ENCODE measurements at regions not wholly inside any gene's neighbourhood (a gene's known extent, or its start where the extent isn't known, plus 50 kb on each side); places are given as distances from the start of the nearest gene placed in this dataset.

GRCh38 chr9:88716596-88717290 lies 181.8 kb downstream of the NXNL2 start:
- Mint-ChIP-seq H3K9me3 (no peaks in the 10 kb centered on the region), H3K27ac (no peak overlapping the region), H3K4me3 (no peak overlapping the region), H3K36me3 (ENCODE audit: insufficient read depth) (no peaks in the 10 kb centered on the region), H3K27me3 (peaks cover 20 to 36% of the 10 kb centered on the region in 2 donors), H3K4me1 (ENCODE audit: low read depth in 2 of 2) (no peaks in the 10 kb centered on the region)
- ATAC-seq (replicated peaks) (no peak), DNase-seq (no peak)

- peaks cover 20 to 22% of the 10 kb centered on the region in 2 donors for H3K27me3 Mint-ChIP-seq
- H3K9me3 Mint-ChIP-seq, result no peaks in the 10 kb centered on the region
- ATAC-seq (replicated peaks) (no peak), DNase-seq (no peak)
- no peak overlapping the region for H3K27ac Mint-ChIP-seq
- no peaks in the 10 kb centered on the region for H3K36me3 Mint-ChIP-seq (ENCODE audit: insufficient read depth)
- no peak overlapping the region for H3K4me3 Mint-ChIP-seq
- H3K4me1 Mint-ChIP-seq (ENCODE audit: low read depth in 2 of 2), result no peaks in the 10 kb centered on the region
These were observed 186.0 kb downstream of the NXNL2 start for GRCh38 chr9:88721025-88721424.

- Mint-ChIP-seq H3K36me3 (ENCODE audit: insufficient read depth) (no peaks in the 10 kb centered on the region), H3K27me3 (peaks cover 20 to 22% of the 10 kb centered on the region in 2 donors), H3K4me3 (no peak overlapping the region), H3K27ac (no peak overlapping the region), H3K9me3 (no peaks in the 10 kb centered on the region), H3K4me1 (ENCODE audit: low read depth in 2 of 2) (no peaks in the 10 kb centered on the region)
- ATAC-seq (replicated peaks), result no peak
- no peak for DNase-seq
These were observed 186.7 kb downstream of the NXNL2 start for GRCh38 chr9:88721495-88722279.

- Mint-ChIP-seq H3K36me3 (ENCODE audit: insufficient read depth) (no peaks in the 10 kb centered on the region), H3K4me3 (no peak overlapping the region), H3K9me3 (no peaks in the 10 kb centered on the region), H3K4me1 (ENCODE audit: low read depth in 2 of 2) (no peaks in the 10 kb centered on the region), H3K27ac (no peak overlapping the region), H3K27me3 (peaks cover 17 to 27% of the 10 kb centered on the region in 2 donors)
- DNase-seq (no peak), ATAC-seq (replicated peaks) (no peak)
These were observed 187.8 kb downstream of the NXNL2 start for GRCh38 chr9:88722753-88723152.

- Mint-ChIP-seq H3K27ac (no peak overlapping the region), H3K36me3 (ENCODE audit: insufficient read depth) (no peaks in the 10 kb centered on the region), H3K27me3 (peaks cover 12 to 20% of the 10 kb centered on the region in 2 donors), H3K4me1 (ENCODE audit: low read depth in 2 of 2) (no peaks in the 10 kb centered on the region), H3K9me3 (no peaks in the 10 kb centered on the region), H3K4me3 (no peak overlapping the region)
- DNase-seq, result no peak
- no peak for ATAC-seq (replicated peaks)
These were observed 188.8 kb downstream of the NXNL2 start for GRCh38 chr9:88723751-88724150.

- Mint-ChIP-seq H3K4me1 (ENCODE audit: low read depth in 2 of 2) (no peaks in the 10 kb centered on the region), H3K27me3 (peaks cover 8 to 15% of the 10 kb centered on the region in 2 donors), H3K27ac (no peak overlapping the region), H3K36me3 (ENCODE audit: insufficient read depth) (no peaks in the 10 kb centered on the region), H3K9me3 (no peaks in the 10 kb centered on the region), H3K4me3 (no peak overlapping the region)
- DNase-seq (no peak), ATAC-seq (replicated peaks) (no peak)
These were observed 189.4 kb downstream of the NXNL2 start for GRCh38 chr9:88724331-88724730.

- ATAC-seq (replicated peaks), result no peak
These were observed 190.5 kb downstream of the NXNL2 start for GRCh38 chr9:88725300-88726019.

GRCh38 chr9:88726803-88727202 lies 191.8 kb downstream of the NXNL2 start:
- no peaks in the 10 kb centered on the region for H3K36me3 Mint-ChIP-seq (ENCODE audit: insufficient read depth)
- peaks cover 5 to 6% of the 10 kb centered on the region in 2 donors for H3K27me3 Mint-ChIP-seq
- H3K9me3 Mint-ChIP-seq, result peaks cover 0 to 14% of the 10 kb centered on the region in 2 donors
- H3K27ac Mint-ChIP-seq, result no peak overlapping the region
- no peaks in the 10 kb centered on the region for H3K4me1 Mint-ChIP-seq (ENCODE audit: low read depth in 2 of 2)
- ATAC-seq (replicated peaks) (no peak), DNase-seq (no peak)
- H3K4me3 Mint-ChIP-seq, result no peak overlapping the region

More at GRCh38 chr9:88725300-88726019, 190.5 kb downstream of the NXNL2 start:
- no peak overlapping the region for H3K4me3 Mint-ChIP-seq
- H3K27me3 Mint-ChIP-seq, result peaks cover 0 to 8% of the 10 kb centered on the region in 2 donors
- H3K27ac Mint-ChIP-seq, result no peak overlapping the region
- no peaks in the 10 kb centered on the region for H3K36me3 Mint-ChIP-seq (ENCODE audit: insufficient read depth)
- DNase-seq, result no peak
- no peaks in the 10 kb centered on the region for H3K4me1 Mint-ChIP-seq (ENCODE audit: low read depth in 2 of 2)
- H3K9me3 Mint-ChIP-seq, result peaks cover 0 to 5% of the 10 kb centered on the region in 2 donors

- no peak for DNase-seq
- H3K4me3 Mint-ChIP-seq, result no peak overlapping the region
- H3K27me3 Mint-ChIP-seq, result peaks cover 5 to 6% of the 10 kb centered on the region in 2 donors
- ATAC-seq (replicated peaks), result no peak
- no peak overlapping the region for H3K27ac Mint-ChIP-seq
- no peaks in the 10 kb centered on the region for H3K4me1 Mint-ChIP-seq (ENCODE audit: low read depth in 2 of 2)
- peaks cover 0 to 14% of the 10 kb centered on the region in 2 donors for H3K9me3 Mint-ChIP-seq
- H3K36me3 Mint-ChIP-seq (ENCODE audit: insufficient read depth), result no peaks in the 10 kb centered on the region
These were observed 195.8 kb downstream of the NXNL2 start for GRCh38 chr9:88730780-88731179.

- no peaks in the 10 kb centered on the region for H3K4me1 Mint-ChIP-seq (ENCODE audit: low read depth in 2 of 2)
- H3K4me3 Mint-ChIP-seq, result no peak overlapping the region
- no peak overlapping the region for H3K27ac Mint-ChIP-seq
- no peak for ATAC-seq (replicated peaks)
- H3K9me3 Mint-ChIP-seq, result peaks cover 0 to 14% of the 10 kb centered on the region in 2 donors
- H3K36me3 Mint-ChIP-seq (ENCODE audit: insufficient read depth), result no peaks in the 10 kb centered on the region
- DNase-seq, result no peak
- H3K27me3 Mint-ChIP-seq, result peaks cover 3 to 9% of the 10 kb centered on the region in 2 donors
These were observed 197.2 kb downstream of the NXNL2 start for GRCh38 chr9:88732128-88732527.

- H3K4me1 Mint-ChIP-seq (ENCODE audit: low read depth in 2 of 2), result no peaks in the 10 kb centered on the region
- no peaks in the 10 kb centered on the region for H3K36me3 Mint-ChIP-seq (ENCODE audit: insufficient read depth)
- H3K27ac Mint-ChIP-seq, result no peak overlapping the region
- DNase-seq (no peak), ATAC-seq (replicated peaks) (no peak)
- peaks cover 0 to 14% of the 10 kb centered on the region in 2 donors for H3K9me3 Mint-ChIP-seq
- no peak overlapping the region for H3K4me3 Mint-ChIP-seq
- H3K27me3 Mint-ChIP-seq, result peaks cover 0 to 12% of the 10 kb centered on the region in 2 donors
These were observed 198.9 kb downstream of the NXNL2 start for GRCh38 chr9:88733651-88734421.

GRCh38 chr9:88734527-88734926 lies 199.5 kb downstream of the NXNL2 start:
- peaks cover 0 to 16% of the 10 kb centered on the region in 2 donors for H3K27me3 Mint-ChIP-seq
- H3K27ac Mint-ChIP-seq, result no peak overlapping the region
- peaks cover 0 to 14% of the 10 kb centered on the region in 2 donors for H3K9me3 Mint-ChIP-seq
- DNase-seq (no peak), ATAC-seq (replicated peaks) (no peak)
- H3K36me3 Mint-ChIP-seq (ENCODE audit: insufficient read depth), result no peaks in the 10 kb centered on the region
- H3K4me1 Mint-ChIP-seq (ENCODE audit: low read depth in 2 of 2), result no peaks in the 10 kb centered on the region
- H3K4me3 Mint-ChIP-seq, result no peak overlapping the region

- Mint-ChIP-seq H3K27me3 (peaks cover 6 to 14% of the 10 kb centered on the region in 2 donors), H3K27ac (no peak overlapping the region), H3K4me3 (no peak overlapping the region), H3K9me3 (peaks cover 0 to 2% of the 10 kb centered on the region in 2 donors), H3K4me1 (ENCODE audit: low read depth in 2 of 2) (no peaks in the 10 kb centered on the region), H3K36me3 (ENCODE audit: insufficient read depth) (no peaks in the 10 kb centered on the region)
- ATAC-seq (replicated peaks) (no peak), DNase-seq (no peak)
These were observed 201.2 kb downstream of the NXNL2 start for GRCh38 chr9:88736136-88736637.
